ENCODE measurements at regions not wholly inside any gene's neighbourhood (a gene's known extent, or its start where the extent isn't known, plus 50 kb on each side); places are given as distances from the start of the nearest gene placed in this dataset.
"Not testable (repeated sequence)": the region's sequence is repeated elsewhere in the genome, so short reads cannot be mapped to it uniquely, and the experiment has no call there.

DNA sequence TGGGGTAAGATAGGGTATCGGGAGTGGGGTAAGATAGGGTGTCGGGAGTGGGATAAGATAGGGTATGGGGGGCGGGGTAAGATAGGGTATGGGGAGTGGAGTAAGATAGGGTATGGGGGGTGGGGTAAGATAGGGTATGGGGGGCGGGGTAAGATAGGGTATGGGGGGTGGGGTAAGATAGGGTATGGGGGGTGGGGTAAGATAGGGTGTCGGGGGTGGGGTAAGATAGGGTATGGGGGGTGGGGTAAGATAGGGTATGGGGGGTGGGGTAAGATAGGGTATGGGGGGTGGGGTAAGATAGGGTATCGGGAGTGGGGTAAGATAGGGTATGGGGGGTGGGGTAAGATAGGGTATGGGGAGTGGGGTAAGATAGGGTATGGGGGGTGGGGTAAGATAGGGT is 269.5 kb downstream of the TCERG1L start:
- not testable (repeated sequence) for DNase-seq
